22Rv1 (cell line): ENCODE measurements at regions not wholly inside any gene's neighbourhood (a gene's known extent, or its start where the extent isn't known, plus 50 kb on each side); places are given as distances from the start of the nearest gene placed in this dataset.

Experiments used
- H3K27ac ChIP-seq: fragments of 450-650 bp; 2 replicates; pipeline ENCODE4 v1.5.1; 2017
- ZFX ChIP-seq: fragments of 450-650 bp; IDR thresholded peaks from 2 replicates; pipeline ENCODE4 v1.6.1; 2017; ENCODE audit warnings: antibody characterized with exemption, borderline replicate concordance
- TF ChIP-seq, protein P1 (sequence below): fragments of 450-650 bp; IDR thresholded peaks from 2 replicates; pipeline ENCODE4 v1.5.1; 2017; ENCODE audit warnings: mild to moderate bottlenecking

DNA sequence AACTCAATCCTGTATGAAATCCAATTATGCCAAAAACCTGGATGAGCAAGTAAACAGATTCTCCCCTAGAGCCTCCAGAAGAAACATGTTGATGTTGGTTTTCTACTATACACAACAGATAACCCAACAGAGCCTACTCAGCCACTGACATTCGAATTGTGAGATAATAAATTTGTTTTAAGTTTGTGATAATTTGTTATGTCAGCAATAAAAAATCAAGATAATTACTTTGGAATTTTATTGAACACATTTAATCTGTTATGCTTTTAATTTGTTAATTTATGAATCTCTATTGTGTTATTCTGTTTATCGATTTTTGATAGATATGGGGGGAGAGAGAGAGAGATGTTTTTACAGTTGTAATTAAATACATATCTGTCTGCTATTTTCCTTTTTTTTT is 1016.1 kb upstream of the PCDH7 start:
- no peak overlapping the region for H3K27ac ChIP-seq
- no peak for TF ChIP-seq ZFX
- TF ChIP-seq, protein P1, sequence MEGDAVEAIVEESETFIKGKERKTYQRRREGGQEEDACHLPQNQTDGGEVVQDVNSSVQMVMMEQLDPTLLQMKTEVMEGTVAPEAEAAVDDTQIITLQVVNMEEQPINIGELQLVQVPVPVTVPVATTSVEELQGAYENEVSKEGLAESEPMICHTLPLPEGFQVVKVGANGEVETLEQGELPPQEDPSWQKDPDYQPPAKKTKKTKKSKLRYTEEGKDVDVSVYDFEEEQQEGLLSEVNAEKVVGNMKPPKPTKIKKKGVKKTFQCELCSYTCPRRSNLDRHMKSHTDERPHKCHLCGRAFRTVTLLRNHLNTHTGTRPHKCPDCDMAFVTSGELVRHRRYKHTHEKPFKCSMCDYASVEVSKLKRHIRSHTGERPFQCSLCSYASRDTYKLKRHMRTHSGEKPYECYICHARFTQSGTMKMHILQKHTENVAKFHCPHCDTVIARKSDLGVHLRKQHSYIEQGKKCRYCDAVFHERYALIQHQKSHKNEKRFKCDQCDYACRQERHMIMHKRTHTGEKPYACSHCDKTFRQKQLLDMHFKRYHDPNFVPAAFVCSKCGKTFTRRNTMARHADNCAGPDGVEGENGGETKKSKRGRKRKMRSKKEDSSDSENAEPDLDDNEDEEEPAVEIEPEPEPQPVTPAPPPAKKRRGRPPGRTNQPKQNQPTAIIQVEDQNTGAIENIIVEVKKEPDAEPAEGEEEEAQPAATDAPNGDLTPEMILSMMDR: no peak

- TF ChIP-seq, protein P1: no peak
- no peak for TF ChIP-seq ZFX
- no peak overlapping the region for H3K27ac ChIP-seq
Measured at GRCh38 chr4:29708473-29708872, 1011.7 kb upstream of the PCDH7 start.

GRCh38 chr4:29710519-29710918 is 1009.6 kb upstream of the PCDH7 start:
- TF ChIP-seq ZFX: no peak

GRCh38 chr4:29711226-29711625 is 1008.9 kb upstream of the PCDH7 start:
- no peak overlapping the region for H3K27ac ChIP-seq
- TF ChIP-seq, protein P1: no peak
- TF ChIP-seq ZFX: no peak

More at GRCh38 chr4:29710519-29710918, 1009.6 kb upstream of the PCDH7 start:
- no peak overlapping the region for H3K27ac ChIP-seq

DNA sequence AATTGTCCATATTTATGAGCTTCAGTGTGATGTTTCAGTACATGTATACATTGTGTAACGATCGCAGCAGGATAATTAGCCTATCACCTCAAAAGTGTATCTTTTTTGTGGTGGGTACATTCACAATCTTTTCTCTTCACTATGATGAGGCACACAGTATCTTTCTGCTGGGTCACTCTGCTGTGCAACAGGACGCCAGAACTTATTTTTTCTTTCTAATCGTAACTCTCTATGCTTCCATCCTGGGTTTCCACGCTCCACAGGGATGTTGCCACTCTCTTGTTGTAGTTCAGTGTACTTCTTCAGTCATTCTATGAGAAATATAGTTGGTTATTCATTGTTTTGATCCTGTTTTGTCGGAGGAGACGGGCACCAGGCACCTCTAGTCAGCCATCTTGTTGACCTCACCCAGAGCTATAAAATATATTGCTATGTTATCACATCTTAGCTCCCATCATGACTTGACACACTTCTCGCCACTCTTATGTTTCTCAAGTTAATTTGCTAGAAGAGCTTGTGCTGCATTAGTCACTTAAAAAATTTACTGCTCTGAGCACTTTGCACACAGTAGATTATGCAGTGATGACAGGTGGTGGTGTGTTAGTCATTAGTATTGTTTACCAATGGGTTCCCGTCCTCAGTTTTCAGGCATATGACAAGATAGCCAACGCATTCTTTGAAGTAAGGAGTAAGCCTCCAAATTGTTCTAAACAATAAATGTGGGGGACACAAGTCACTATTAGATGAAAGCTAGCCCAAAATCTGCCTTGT is 1002.7 kb upstream of the PCDH7 start:
- no peak overlapping the region for H3K27ac ChIP-seq
- TF ChIP-seq, protein P1: no peak
- no peak for TF ChIP-seq ZFX

DNA sequence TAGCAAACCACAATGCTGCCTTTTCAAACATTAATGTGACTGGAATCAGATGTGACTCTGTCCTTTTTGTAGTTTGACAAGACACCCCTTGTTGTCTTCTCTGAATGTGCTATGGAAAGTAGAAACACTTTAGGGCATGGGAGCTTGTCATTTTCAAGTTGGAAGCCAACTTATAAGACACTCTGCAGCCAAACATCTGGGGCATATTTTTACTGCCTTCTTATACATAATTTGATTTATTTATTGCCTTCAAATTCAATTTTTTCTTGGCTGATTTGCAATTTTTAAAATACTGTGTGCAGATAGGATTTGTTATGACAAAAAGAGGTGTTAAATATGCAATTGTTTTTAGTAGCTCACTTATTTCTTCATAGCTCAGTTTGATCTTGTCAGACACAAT is 1002.0 kb upstream of the PCDH7 start:
- no peak overlapping the region for H3K27ac ChIP-seq
- no peak for TF ChIP-seq ZFX
- TF ChIP-seq, protein P1: no peak

DNA sequence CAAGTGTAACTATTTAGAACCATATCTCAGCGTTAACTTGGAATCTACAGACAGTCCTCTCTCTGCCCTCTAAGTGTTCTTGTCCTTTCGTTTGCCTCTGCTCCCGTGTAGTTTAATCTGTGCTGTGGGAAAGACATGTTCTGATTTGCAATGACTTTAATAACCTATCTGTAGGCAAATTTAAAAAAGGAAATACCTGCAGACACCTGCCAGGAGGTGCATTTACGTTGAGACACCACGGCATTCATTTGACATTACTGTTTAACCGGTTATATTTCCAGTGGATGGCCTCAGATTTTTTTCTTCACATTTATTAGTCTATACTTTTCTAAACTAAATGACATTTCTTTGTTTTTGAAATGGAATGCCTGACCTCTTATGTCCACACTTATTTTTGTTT is 997.9 kb upstream of the PCDH7 start:
- TF ChIP-seq, protein P1: no peak
- no peak for TF ChIP-seq ZFX
- H3K27ac ChIP-seq: no peak overlapping the region
